CD14-positive monocyte (primary cell): ENCODE measurements at regions not wholly inside any gene's neighbourhood (a gene's known extent, or its start where the extent isn't known, plus 50 kb on each side); places are given as distances from the start of the nearest gene placed in this dataset.

Source experiments
- DNase-seq, 3 donors: peaks; one replicate each; pipeline ENCODE4 v3.0.0-alpha.2; 2011 to 2022
- H2AFZ ChIP-seq: 2 replicates; pipeline ENCODE4 v1.6.0; 2012; ENCODE audit warnings: mild to moderate bottlenecking, low read depth, low read length, inconsistent platforms; ENCODE audit not compliant: insufficient read depth, poor library complexity, severe bottlenecking
- H3K27ac ChIP-seq, 2 donors: 1 replicate in 1 of 2; 2 replicates in 1 of 2; pipeline ENCODE4 v1.5.1; 2012 to 2013; ENCODE audit warnings: low read length in 2 of 2, control low read depth in 1 of 2, inconsistent platforms in 1 of 2, low read depth in 1 of 2, mild to moderate bottlenecking in 1 of 2
- H3K27me3 ChIP-seq, 2 donors: one replicate each; pipeline versions ENCODE4 v1.6.0 to v1.6.1; 2011 to 2013; ENCODE audit warnings: low read length in 2 of 2; ENCODE audit not compliant: control insufficient read depth in 2 of 2, insufficient read depth in 2 of 2
- H3K36me3 ChIP-seq, 2 donors: replicated peaks in 1 of 2; 1 replicate in 1 of 2; 2 replicates in 1 of 2; pipeline versions ENCODE4 v1.5.1 to v1.6.1; 2012 to 2013; ENCODE audit warnings: low read length in 2 of 2, control low read depth in 1 of 2, inconsistent platforms in 1 of 2, mild to moderate bottlenecking in 1 of 2; ENCODE audit not compliant: insufficient read depth in 2 of 2, control insufficient read depth in 1 of 2
- H3K4me1 ChIP-seq, 2 donors: 1 replicate in 1 of 2; 2 replicates in 1 of 2; pipeline versions ENCODE4 v1.5.1 to v1.6.1; 2012 to 2013; ENCODE audit warnings: low read length in 2 of 2, control low read depth in 1 of 2, inconsistent platforms in 1 of 2, mild to moderate bottlenecking in 1 of 2, moderate library complexity in 1 of 2; ENCODE audit not compliant: insufficient read depth in 2 of 2, control insufficient read depth in 1 of 2
- H3K4me2 ChIP-seq: replicated peaks from 2 replicates; pipeline ENCODE3; 2012; ENCODE audit warnings: low read length, moderate library complexity, mild to moderate bottlenecking; ENCODE audit not compliant: poor library complexity, severe bottlenecking; ENCODE audit errors: extremely low read depth
- H3K4me3 ChIP-seq, 3 experiments: fragments of 200-600 bp in 1 of 3; sonication (generic) in 1 of 3; replicated peaks in 1 of 3; 1 replicate in 2 of 3; 2 replicates in 1 of 3; pipeline ENCODE4 v1.5.1; 2011 to 2013; ENCODE audit warnings: low read length in 3 of 3, mild to moderate bottlenecking in 3 of 3, control low read depth in 2 of 3, low read depth in 2 of 3, inconsistent platforms in 1 of 3, moderate library complexity in 1 of 3
- H3K79me2 ChIP-seq: 2 replicates; pipeline ENCODE4 v1.6.0; 2012; ENCODE audit warnings: mild to moderate bottlenecking, control low read depth, inconsistent platforms, low read length, moderate library complexity; ENCODE audit not compliant: insufficient read depth
- H3K9ac ChIP-seq: 2 replicates; pipeline ENCODE4 v1.6.0; 2017; ENCODE audit warnings: low read length, mild to moderate bottlenecking; ENCODE audit not compliant: insufficient read depth, poor library complexity, severe bottlenecking
- H3K9me3 ChIP-seq, 2 donors: replicated peaks in 1 of 2; 1 replicate in 1 of 2; 2 replicates in 1 of 2; pipeline versions ENCODE4 v1.5.1 to v1.6.1; 2012 to 2013; ENCODE audit warnings: low read length in 2 of 2, control low read depth in 1 of 2; ENCODE audit not compliant: control insufficient read depth in 1 of 2, insufficient read depth in 1 of 2
- H4K20me1 ChIP-seq: 2 replicates; pipeline ENCODE4 v1.6.0; 2012; ENCODE audit warnings: mild to moderate bottlenecking, low read length, control low read depth, moderate library complexity; ENCODE audit not compliant: insufficient read depth
- H3K27ac Mint-ChIP-seq, 7 donors: one replicate each; pipeline ENCODE4 v1.8.0; 2020; ENCODE audit warnings: mild to moderate bottlenecking in 7 of 7, mixed read lengths in 7 of 7, moderate library complexity in 6 of 7, inconsistent platforms in 2 of 7
- H3K27me3 Mint-ChIP-seq, 3 donors: one replicate each; pipeline ENCODE4 v1.8.0; 2021 to 2022; ENCODE audit warnings: low read depth in 3 of 3, mild to moderate bottlenecking in 3 of 3, mixed read lengths in 3 of 3, moderate library complexity in 3 of 3, inconsistent platforms in 1 of 3
- H3K36me3 Mint-ChIP-seq, 2 donors: one replicate each; pipeline ENCODE4 v1.8.0; 2020; ENCODE audit warnings: mixed read lengths in 2 of 2, inconsistent platforms in 1 of 2, mild to moderate bottlenecking in 1 of 2
- H3K4me1 Mint-ChIP-seq: one replicate; pipeline ENCODE4 v1.8.0; 2020; ENCODE audit warnings: mild to moderate bottlenecking, mixed read lengths
- H3K4me3 Mint-ChIP-seq, 2 donors: one replicate each; pipeline ENCODE4 v1.8.0; 2020; ENCODE audit warnings: mild to moderate bottlenecking in 2 of 2, mixed read lengths in 2 of 2, moderate library complexity in 1 of 2
- H3K9me3 Mint-ChIP-seq, 7 donors: one replicate each; pipeline ENCODE4 v1.8.0; 2020 to 2022; ENCODE audit warnings: mixed read lengths in 7 of 7, mild to moderate bottlenecking in 6 of 7, moderate library complexity in 6 of 7, inconsistent platforms in 2 of 7
- WGBS: methylation state at CpG from one replicate; pipeline ENCODE4 v1.1.5; 2013; ENCODE audit warnings: missing lambda C conversion rate; ENCODE audit not compliant: insufficient coverage; 5-methylcytosine and 5-hydroxymethylcytosine counted together
- intact Hi-C, 2 donors: fragments of 100-400 bp; cut with micrococcal nuclease; formaldehyde crosslinking; loops; one replicate each; pipeline versions ENCODE4 v1.15.0 to v1.15.1; 2023
- TF ChIP-seq, protein P1 (sequence below): fragments of 200-600 bp; IDR thresholded peaks from one replicate; pipeline ENCODE4 v1.8.0; 2022; ENCODE audit warnings: antibody characterized with exemption, mild to moderate bottlenecking

DNA sequence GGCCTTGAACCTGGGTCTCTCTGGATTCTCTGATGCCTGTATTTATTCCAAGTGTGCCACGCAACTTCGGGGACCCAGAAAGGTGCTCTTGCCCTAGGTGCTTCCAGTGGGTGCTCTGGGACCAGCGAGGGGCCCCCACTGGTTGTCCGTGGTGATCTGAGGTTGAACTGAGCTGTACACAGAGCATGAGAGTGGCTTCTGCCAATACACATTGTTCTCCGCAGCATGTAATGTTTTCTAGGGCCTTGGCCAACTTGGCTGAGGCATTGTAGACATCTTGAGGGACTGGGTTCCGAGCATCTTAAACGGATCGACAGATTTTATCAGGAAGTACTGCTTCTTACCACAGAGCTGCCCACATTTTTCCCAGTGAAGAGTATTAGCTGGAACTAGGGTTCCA is 117.9 kb downstream of the MTX3 start:
- Mint-ChIP-seq H3K4me3 (no peak overlapping the region), H3K27ac (no peak overlapping the region), H3K36me3 (no peaks in the 10 kb centered on the region), H3K27me3 (peaks cover 7 to 10% (median 9%) of the 10 kb centered on the region in 3 donors), H3K9me3 (peaks cover 0 to 2% (median 0%) of the 10 kb centered on the region in 7 donors), H3K4me1 (no peaks in the 10 kb centered on the region)
- H2AFZ ChIP-seq: no peak overlapping the region
- H3K9ac ChIP-seq: no peak overlapping the region
- H3K4me2 ChIP-seq: no peak overlapping the region
- no peaks in the 10 kb centered on the region for H3K27me3 ChIP-seq
- H3K4me1 ChIP-seq: no peaks in the 10 kb centered on the region
- no peaks in the 10 kb centered on the region for H3K36me3 ChIP-seq
- 91% methylated on average over 4 of the region's 8 CpGs for WGBS
- H4K20me1 ChIP-seq: no peaks in the 10 kb centered on the region
- no peaks in the 10 kb centered on the region for H3K79me2 ChIP-seq
- H3K4me3 ChIP-seq: no peak overlapping the region
- intact Hi-C loops: no loop called here
- TF ChIP-seq, protein P1, sequence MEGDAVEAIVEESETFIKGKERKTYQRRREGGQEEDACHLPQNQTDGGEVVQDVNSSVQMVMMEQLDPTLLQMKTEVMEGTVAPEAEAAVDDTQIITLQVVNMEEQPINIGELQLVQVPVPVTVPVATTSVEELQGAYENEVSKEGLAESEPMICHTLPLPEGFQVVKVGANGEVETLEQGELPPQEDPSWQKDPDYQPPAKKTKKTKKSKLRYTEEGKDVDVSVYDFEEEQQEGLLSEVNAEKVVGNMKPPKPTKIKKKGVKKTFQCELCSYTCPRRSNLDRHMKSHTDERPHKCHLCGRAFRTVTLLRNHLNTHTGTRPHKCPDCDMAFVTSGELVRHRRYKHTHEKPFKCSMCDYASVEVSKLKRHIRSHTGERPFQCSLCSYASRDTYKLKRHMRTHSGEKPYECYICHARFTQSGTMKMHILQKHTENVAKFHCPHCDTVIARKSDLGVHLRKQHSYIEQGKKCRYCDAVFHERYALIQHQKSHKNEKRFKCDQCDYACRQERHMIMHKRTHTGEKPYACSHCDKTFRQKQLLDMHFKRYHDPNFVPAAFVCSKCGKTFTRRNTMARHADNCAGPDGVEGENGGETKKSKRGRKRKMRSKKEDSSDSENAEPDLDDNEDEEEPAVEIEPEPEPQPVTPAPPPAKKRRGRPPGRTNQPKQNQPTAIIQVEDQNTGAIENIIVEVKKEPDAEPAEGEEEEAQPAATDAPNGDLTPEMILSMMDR: no peak
- H3K9me3 ChIP-seq: no peaks in the 10 kb centered on the region
- H3K27ac ChIP-seq: no peak overlapping the region
- DNase-seq: no peak

DNA sequence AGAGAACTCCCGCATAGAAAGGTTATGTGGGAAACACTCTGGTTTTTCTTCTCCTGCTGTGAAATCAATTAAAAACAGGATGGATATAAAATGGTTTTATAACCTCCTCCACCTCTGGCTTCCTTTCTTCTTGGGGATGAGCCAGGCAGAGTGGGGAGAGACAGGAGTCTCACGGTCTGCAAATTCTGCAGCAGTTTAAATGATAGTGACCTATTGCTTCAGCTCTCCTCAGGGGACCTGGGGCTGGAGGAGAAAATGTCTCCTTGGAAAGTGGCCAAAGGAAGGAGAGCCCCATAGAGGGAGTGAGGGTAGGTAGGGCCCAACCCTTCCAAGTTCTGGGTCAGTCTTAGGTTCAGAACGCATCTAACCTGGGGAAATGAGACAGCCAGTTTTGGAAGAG is 118.8 kb downstream of the MTX3 start:
- Mint-ChIP-seq H3K36me3 (no peaks in the 10 kb centered on the region), H3K27ac (no peak overlapping the region), H3K4me1 (no peaks in the 10 kb centered on the region), H3K4me3 (no peak overlapping the region), H3K9me3 (peaks cover 0 to 2% (median 0%) of the 10 kb centered on the region in 7 donors), H3K27me3 (peaks cover 8 to 10% (median 9%) of the 10 kb centered on the region in 3 donors)
- H3K4me3 ChIP-seq: no peak overlapping the region
- H3K9ac ChIP-seq: no peak overlapping the region
- intact Hi-C loops: no loop called here
- DNase-seq: no peak
- no peaks in the 10 kb centered on the region for H3K27me3 ChIP-seq
- H3K27ac ChIP-seq: no peak overlapping the region
- no peaks in the 10 kb centered on the region for H4K20me1 ChIP-seq
- H3K36me3 ChIP-seq: no peaks in the 10 kb centered on the region
- no CpG with 5 or more reads among the region's 3 CpGs for WGBS
- H2AFZ ChIP-seq: no peak overlapping the region
- H3K4me2 ChIP-seq: no peak overlapping the region
- TF ChIP-seq, protein P1: no peak
- H3K4me1 ChIP-seq: no peaks in the 10 kb centered on the region
- H3K9me3 ChIP-seq: no peaks in the 10 kb centered on the region
- no peaks in the 10 kb centered on the region for H3K79me2 ChIP-seq
